ENCODE measurements at regions not wholly inside any gene's neighbourhood (a gene's known extent, or its start where the extent isn't known, plus 50 kb on each side); places are given as distances from the start of the nearest gene placed in this dataset.

DNA sequence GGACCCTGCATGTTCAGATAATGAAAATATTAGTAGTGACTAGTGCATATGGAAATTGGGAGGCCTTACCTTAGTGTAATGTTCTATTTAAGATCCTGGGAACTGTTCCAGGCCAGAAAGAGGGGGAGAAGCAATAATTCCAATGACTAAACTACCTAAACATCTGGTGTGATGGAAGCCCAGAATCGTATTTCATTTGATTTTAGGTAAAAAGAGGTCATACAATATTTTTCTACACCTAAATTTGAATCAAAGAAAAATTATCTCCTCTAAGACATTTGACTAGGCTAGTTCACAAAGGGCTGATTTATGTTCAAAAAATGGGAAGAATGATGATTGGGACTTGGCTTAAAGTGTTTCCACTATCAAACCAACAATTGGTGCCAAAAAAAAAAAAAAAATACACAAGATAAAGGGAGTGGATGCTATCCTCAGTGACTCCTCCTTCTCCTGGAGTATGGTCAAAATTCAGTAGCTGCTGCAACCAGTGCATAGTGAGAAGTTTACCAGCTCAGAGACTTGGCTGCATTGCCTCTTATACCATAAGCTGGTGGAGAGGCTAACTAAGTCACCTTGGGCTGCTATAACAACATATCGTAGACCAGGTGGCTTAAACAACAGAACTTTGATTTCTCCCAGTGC is 1038.3 kb upstream of the ACVR2A start:
- Histone ChIP-seq H3K9me3 (ENCODE audit: low read length) (no peaks in the 10 kb centered on the region), H3K79me2 (ENCODE audit: low read length) (no peaks in the 10 kb centered on the region), H3K27me3 (ENCODE audit: low read length) (no peaks in the 10 kb centered on the region), H3K4me2 (ENCODE audit: low read length) (peak overlapping the region; percentile 42), H3K9ac (ENCODE audit: low read length) (no peak overlapping the region), H3F3A (ENCODE audit: low read length, unreplicated experiment) (no peaks in the 10 kb centered on the region), H3K9me2 (replicated peaks; ENCODE audit: low read length) (no peaks in the 10 kb centered on the region), H3K36me3 (ENCODE audit: low read depth, low read length) (no peaks in the 10 kb centered on the region), H2AFZ (ENCODE audit: low read length) (no peak overlapping the region), H3K4me3 (ENCODE audit: low read length) (no peak overlapping the region), H3K4me1 (ENCODE audit: insufficient read depth, low read length) (peaks cover 26% of the 10 kb centered on the region), H3K27ac (ENCODE audit: low read length) (peak overlapping the region; percentile 45), H4K20me1 (ENCODE audit: low read length) (no peaks in the 10 kb centered on the region)
- DNase-seq (peak; percentile 79), ATAC-seq (peak; percentile 74)
- no peak for TF ChIP-seq EZH2 (IDR thresholded peaks at IDR 0.05; ENCODE audit: low read length, unreplicated experiment)
- no peak for TF ChIP-seq EZH2phosphoT487 (IDR thresholded peaks at IDR 0.05; ENCODE audit: borderline replicate concordance, low read length)
- ChIA-PET CTCF (no interaction called here), POLR2A (ENCODE audit: unreplicated experiment) (no interaction called here)
- no TSS peak for BruUV-seq (replicated peaks)
- intact Hi-C loops (cut with micrococcal nuclease), result no loop called here

DNA sequence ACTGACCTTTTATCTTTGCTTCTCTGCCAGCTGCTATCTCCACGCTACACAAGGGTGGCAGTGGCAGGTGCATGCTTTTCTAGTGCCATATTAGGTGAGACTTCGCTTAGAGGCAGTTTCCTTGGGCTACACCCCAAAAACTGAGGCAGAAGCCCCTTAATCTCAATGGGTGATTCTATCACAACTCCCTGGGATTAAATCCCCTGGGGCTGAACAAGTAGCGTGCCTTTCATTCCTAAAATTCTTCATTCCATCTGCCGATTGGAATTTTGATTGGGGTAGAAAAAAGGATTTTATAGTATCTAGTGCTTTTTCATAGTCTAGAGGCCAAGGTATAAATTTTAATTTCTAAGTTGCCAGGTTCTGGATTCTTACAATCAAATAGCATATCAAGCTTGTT is 1040.5 kb upstream of the ACVR2A start:
- Histone ChIP-seq H3K9me3 (ENCODE audit: low read length) (no peaks in the 10 kb centered on the region), H3K4me1 (ENCODE audit: insufficient read depth, low read length) (peaks cover 42% of the 10 kb centered on the region), H3K9ac (ENCODE audit: low read length) (no peak overlapping the region), H3K4me3 (ENCODE audit: low read length) (no peak overlapping the region), H3K79me2 (ENCODE audit: low read length) (no peaks in the 10 kb centered on the region), H4K20me1 (ENCODE audit: low read length) (no peaks in the 10 kb centered on the region), H3K36me3 (ENCODE audit: low read depth, low read length) (no peaks in the 10 kb centered on the region), H3F3A (ENCODE audit: low read length, unreplicated experiment) (no peaks in the 10 kb centered on the region), H2AFZ (ENCODE audit: low read length) (no peak overlapping the region), H3K27ac (ENCODE audit: low read length) (no peak overlapping the region), H3K4me2 (ENCODE audit: low read length) (no peak overlapping the region), H3K9me2 (replicated peaks; ENCODE audit: low read length) (no peaks in the 10 kb centered on the region), H3K27me3 (ENCODE audit: low read length) (no peaks in the 10 kb centered on the region)
- ChIA-PET POLR2A (ENCODE audit: unreplicated experiment) (no interaction called here), CTCF (no interaction called here)
- intact Hi-C loops (cut with micrococcal nuclease), result no loop called here
- DNase-seq (no peak), ATAC-seq (no peak)
- BruUV-seq (replicated peaks), result no TSS peak
- TF ChIP-seq EZH2 (IDR thresholded peaks at IDR 0.05; ENCODE audit: low read length, unreplicated experiment) (no peak), EZH2phosphoT487 (IDR thresholded peaks at IDR 0.05; ENCODE audit: borderline replicate concordance, low read length) (no peak)

DNA sequence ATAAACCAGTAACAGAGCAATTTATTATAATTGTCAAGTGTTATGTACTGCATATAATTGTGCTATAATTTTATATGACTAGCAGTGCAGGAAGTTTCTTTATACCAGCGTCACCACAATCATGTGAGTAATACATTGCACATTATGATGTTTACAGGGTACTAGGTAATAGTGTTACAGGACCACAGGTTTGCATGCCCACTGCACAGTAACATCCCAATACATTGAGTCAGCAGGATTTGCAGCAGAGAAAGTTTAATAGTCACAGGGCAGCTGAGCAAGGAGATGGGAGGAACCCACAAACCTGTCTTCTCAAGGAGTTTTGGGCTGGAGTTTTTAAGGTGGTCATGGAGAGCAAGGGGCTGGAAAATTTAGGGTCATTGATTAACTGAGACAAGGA is 1042.9 kb upstream of the ACVR2A start:
- H3K4me2 ChIP-seq (ENCODE audit: low read length), result no peak overlapping the region
- no peak overlapping the region for H3K4me3 ChIP-seq (ENCODE audit: low read length)
- peaks cover 40% of the 10 kb centered on the region for H3K4me1 ChIP-seq (ENCODE audit: insufficient read depth, low read length)
- TF ChIP-seq, protein P1, sequence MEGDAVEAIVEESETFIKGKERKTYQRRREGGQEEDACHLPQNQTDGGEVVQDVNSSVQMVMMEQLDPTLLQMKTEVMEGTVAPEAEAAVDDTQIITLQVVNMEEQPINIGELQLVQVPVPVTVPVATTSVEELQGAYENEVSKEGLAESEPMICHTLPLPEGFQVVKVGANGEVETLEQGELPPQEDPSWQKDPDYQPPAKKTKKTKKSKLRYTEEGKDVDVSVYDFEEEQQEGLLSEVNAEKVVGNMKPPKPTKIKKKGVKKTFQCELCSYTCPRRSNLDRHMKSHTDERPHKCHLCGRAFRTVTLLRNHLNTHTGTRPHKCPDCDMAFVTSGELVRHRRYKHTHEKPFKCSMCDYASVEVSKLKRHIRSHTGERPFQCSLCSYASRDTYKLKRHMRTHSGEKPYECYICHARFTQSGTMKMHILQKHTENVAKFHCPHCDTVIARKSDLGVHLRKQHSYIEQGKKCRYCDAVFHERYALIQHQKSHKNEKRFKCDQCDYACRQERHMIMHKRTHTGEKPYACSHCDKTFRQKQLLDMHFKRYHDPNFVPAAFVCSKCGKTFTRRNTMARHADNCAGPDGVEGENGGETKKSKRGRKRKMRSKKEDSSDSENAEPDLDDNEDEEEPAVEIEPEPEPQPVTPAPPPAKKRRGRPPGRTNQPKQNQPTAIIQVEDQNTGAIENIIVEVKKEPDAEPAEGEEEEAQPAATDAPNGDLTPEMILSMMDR (conservative IDR thresholded peaks at IDR 0.05; ENCODE audit: low read depth, low read length), result no peak
- TF ChIP-seq EZH2phosphoT487 (IDR thresholded peaks at IDR 0.05; ENCODE audit: borderline replicate concordance, low read length) (no peak), EZH2 (IDR thresholded peaks at IDR 0.05; ENCODE audit: low read length, unreplicated experiment) (no peak)
- ATAC-seq (peak; percentile 57), DNase-seq (peak; percentile 66)
- H3K9me2 ChIP-seq (replicated peaks; ENCODE audit: low read length), result no peaks in the 10 kb centered on the region
- H3K79me2 ChIP-seq (ENCODE audit: low read length), result no peaks in the 10 kb centered on the region
- no peaks in the 10 kb centered on the region for H3K36me3 ChIP-seq (ENCODE audit: low read depth, low read length)
- intact Hi-C loops (cut with micrococcal nuclease), result no loop called here
- no peak overlapping the region for H3K9ac ChIP-seq (ENCODE audit: low read length)
- H2AFZ ChIP-seq (ENCODE audit: low read length), result no peak overlapping the region
- H3K27me3 ChIP-seq (ENCODE audit: low read length), result no peaks in the 10 kb centered on the region
- no TSS peak for BruUV-seq (replicated peaks)
- H3F3A ChIP-seq (ENCODE audit: low read length, unreplicated experiment), result no peaks in the 10 kb centered on the region
- ChIA-PET CTCF (no interaction called here), POLR2A (ENCODE audit: unreplicated experiment) (no interaction called here)
- peak overlapping the region; percentile 71 for H3K27ac ChIP-seq (ENCODE audit: low read length)
- no peaks in the 10 kb centered on the region for H4K20me1 ChIP-seq (ENCODE audit: low read length)
- H3K9me3 ChIP-seq (ENCODE audit: low read length), result no peaks in the 10 kb centered on the region

DNA sequence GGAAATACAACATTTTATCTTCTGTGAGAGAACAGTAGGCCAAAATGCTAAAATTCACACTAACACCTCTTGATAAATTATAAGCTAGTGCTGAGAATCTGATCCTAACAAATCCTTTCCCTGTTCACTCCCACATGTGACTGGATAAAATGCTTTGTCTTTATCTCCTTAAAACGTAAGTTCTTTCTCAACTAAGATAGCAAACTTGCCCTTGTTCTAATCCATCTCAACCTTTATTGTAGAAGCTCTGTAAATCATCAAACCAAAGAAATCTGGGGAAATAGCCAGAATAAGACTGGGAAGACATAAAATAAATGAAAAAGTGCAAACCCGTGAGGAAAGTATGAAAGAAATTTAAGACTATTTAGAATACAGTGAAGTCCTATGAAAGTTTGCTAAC is 1058.4 kb upstream of the ACVR2A start:
- H3K4me1 ChIP-seq (ENCODE audit: insufficient read depth, low read length), result no peaks in the 10 kb centered on the region
- CTCF ChIA-PET, result no interaction called here
- no peaks in the 10 kb centered on the region for H3K9me3 ChIP-seq (ENCODE audit: low read length)
- no peak overlapping the region for H3K9ac ChIP-seq (ENCODE audit: low read length)
- no peak for ATAC-seq
- no TSS peak for BruUV-seq (replicated peaks)
- no peaks in the 10 kb centered on the region for H3K79me2 ChIP-seq (ENCODE audit: low read length)
- no peaks in the 10 kb centered on the region for H4K20me1 ChIP-seq (ENCODE audit: low read length)
- no peak overlapping the region for H3K4me3 ChIP-seq (ENCODE audit: low read length)
- H2AFZ ChIP-seq (ENCODE audit: low read length), result no peak overlapping the region
- no peak overlapping the region for H3K4me2 ChIP-seq (ENCODE audit: low read length)
- no peak for DNase-seq
- no peaks in the 10 kb centered on the region for H3K36me3 ChIP-seq (ENCODE audit: low read depth, low read length)
- intact Hi-C loops (cut with micrococcal nuclease), result no loop called here
- H3K27me3 ChIP-seq (ENCODE audit: low read length), result no peaks in the 10 kb centered on the region
- H3K9me2 ChIP-seq (replicated peaks; ENCODE audit: low read length), result no peaks in the 10 kb centered on the region
- POLR2A ChIA-PET (ENCODE audit: unreplicated experiment), result no interaction called here
- H3F3A ChIP-seq (ENCODE audit: low read length, unreplicated experiment), result no peaks in the 10 kb centered on the region
- H3K27ac ChIP-seq (ENCODE audit: low read length), result no peak overlapping the region
- no peak for TF ChIP-seq EZH2 (IDR thresholded peaks at IDR 0.05; ENCODE audit: low read length, unreplicated experiment)
- TF ChIP-seq, protein P1 (conservative IDR thresholded peaks at IDR 0.05; ENCODE audit: low read depth, low read length), result no peak
- TF ChIP-seq EZH2phosphoT487 (IDR thresholded peaks at IDR 0.05; ENCODE audit: borderline replicate concordance, low read length), result no peak

Data from PC-3 (cell line).